Activated T-cell treated with anti-CD3 and anti-CD28 coated beads, Interleukin-2, amount 50 U/mL, for 24 hours (primary cell): ENCODE measurements at regions not wholly inside any gene's neighbourhood (a gene's known extent, or its start where the extent isn't known, plus 50 kb on each side); places are given as distances from the start of the nearest gene placed in this dataset.

Source experiments
- DNase-seq: peaks from one replicate; pipeline ENCODE4 v3.0.0-alpha.2; 2020
- H3K27ac Mint-ChIP-seq: 2 replicates; pipeline ENCODE4 v1.8.0; 2020; ENCODE audit warnings: mild to moderate bottlenecking, mixed read lengths
- H3K27me3 Mint-ChIP-seq: 2 replicates; pipeline ENCODE4 v1.8.0; 2020; ENCODE audit warnings: mixed read lengths
- H3K36me3 Mint-ChIP-seq: 2 replicates; pipeline ENCODE4 v1.8.0; 2020; ENCODE audit warnings: low read depth, mixed read lengths
- H3K4me1 Mint-ChIP-seq: 2 replicates; pipeline ENCODE4 v1.8.0; 2020; ENCODE audit warnings: low read depth, mixed read lengths
- H3K4me3 Mint-ChIP-seq: 2 replicates; pipeline ENCODE4 v1.8.0; 2020; ENCODE audit warnings: mild to moderate bottlenecking, moderate library complexity, mixed read lengths
- H3K9me3 Mint-ChIP-seq: 2 replicates; pipeline ENCODE4 v1.8.0; 2020; ENCODE audit warnings: mixed read lengths

DNA sequence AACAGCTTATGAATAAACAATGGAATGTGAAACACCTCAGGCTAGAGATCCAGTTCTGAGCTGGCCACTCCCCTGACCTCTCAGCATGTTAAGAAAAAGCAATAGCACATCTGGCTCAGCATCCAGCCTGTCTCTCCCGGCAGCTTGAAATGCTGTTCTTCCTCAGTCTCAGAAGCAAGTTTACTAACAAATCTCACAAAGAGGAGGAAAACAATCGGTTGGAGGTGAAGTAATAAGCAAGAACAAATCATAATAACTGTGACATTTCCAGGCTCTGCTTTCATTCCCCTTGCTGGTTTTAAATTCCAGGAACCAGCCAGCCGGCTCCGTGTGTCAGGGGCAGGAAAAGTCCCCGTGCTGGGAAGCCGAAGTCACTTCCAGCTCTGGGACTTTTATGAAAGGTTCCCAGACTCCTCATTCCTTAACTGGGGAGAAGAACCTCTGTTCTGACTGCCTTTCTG is 133.9 kb upstream of the ARL4C start:
- H3K27ac Mint-ChIP-seq = no peak overlapping the region
- DNase-seq = no peak
- H3K27me3 Mint-ChIP-seq = peaks cover 12% of the 10 kb centered on the region

DNA sequence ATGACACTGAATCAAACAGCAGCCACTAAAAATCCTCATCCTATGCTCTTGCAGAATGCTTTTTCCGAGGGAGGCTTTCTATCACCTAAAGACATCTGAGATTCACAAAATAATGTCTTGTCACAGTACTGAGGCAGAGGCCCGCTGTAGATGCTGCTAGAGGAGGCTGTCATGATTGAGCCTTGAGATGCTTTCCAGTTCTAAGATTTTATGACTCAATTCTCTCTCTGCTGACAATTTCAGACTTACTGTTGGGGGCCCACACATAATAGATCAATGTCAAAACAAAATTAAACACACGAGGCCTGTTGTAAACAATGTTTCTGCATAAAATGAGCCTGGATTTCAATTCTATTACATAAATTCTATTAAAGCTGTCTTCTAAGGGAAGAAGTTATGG is 132.7 kb upstream of the ARL4C start:
- Mint-ChIP-seq H3K27me3 (peaks cover 12% of the 10 kb centered on the region), H3K4me1 (no peaks in the 10 kb centered on the region), H3K9me3 (no peaks in the 10 kb centered on the region), H3K27ac (no peak overlapping the region), H3K4me3 (no peak overlapping the region), H3K36me3 (no peaks in the 10 kb centered on the region)
- DNase-seq = no peak

More for the DNA sequence above, 133.9 kb upstream of the ARL4C start:
- Mint-ChIP-seq H3K4me3 (no peak overlapping the region), H3K9me3 (no peaks in the 10 kb centered on the region), H3K36me3 (no peaks in the 10 kb centered on the region), H3K4me1 (no peaks in the 10 kb centered on the region)

DNA sequence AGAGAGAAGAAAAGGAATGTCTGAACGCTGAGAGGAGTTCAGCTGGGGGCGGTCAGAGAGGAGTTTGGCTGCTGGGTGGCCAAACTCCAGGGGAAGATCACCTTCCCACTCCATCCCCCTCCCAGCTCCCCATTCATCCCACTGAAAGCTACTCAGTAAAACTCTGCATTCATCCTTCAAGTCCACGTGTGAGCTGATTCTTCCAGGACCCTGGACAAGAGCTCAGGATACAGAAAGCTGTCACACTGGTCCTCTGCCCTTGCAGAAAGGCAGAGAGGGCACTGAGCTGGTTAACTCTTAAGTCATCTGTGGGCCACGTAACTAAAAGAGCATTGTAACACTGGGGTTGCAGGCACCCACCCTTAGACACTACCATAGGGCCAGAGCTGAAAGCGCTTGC is 132.1 kb upstream of the ARL4C start:
- Mint-ChIP-seq H3K4me1 (no peaks in the 10 kb centered on the region), H3K36me3 (no peaks in the 10 kb centered on the region), H3K27me3 (peaks cover 12% of the 10 kb centered on the region), H3K27ac (no peak overlapping the region), H3K4me3 (no peak overlapping the region), H3K9me3 (no peaks in the 10 kb centered on the region)
- no peak for DNase-seq

DNA sequence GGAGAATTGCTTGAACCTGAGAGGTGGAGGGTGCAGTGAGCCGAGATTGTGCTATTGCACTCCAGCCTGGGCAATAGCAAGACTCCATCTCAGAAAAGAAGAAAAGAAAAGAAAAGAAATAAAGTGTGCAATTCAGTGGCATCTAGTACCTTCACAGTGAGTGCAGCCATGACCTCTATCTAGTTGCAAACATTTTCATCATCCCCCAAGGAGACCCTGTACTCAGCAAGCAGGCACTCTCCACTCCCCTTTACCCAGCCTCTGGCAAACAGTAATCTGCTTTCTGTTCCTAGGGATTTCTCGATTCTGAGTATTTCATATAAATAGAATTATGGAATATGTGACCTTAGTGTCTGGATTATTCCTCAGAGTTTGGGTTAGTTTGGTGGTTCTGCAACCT is 130.4 kb upstream of the ARL4C start:
- no peaks in the 10 kb centered on the region for H3K36me3 Mint-ChIP-seq
- no peak for DNase-seq
- peaks cover 9% of the 10 kb centered on the region for H3K27me3 Mint-ChIP-seq
- no peaks in the 10 kb centered on the region for H3K4me1 Mint-ChIP-seq
- H3K9me3 Mint-ChIP-seq = no peaks in the 10 kb centered on the region
- no peak overlapping the region for H3K27ac Mint-ChIP-seq
- no peak overlapping the region for H3K4me3 Mint-ChIP-seq

DNA sequence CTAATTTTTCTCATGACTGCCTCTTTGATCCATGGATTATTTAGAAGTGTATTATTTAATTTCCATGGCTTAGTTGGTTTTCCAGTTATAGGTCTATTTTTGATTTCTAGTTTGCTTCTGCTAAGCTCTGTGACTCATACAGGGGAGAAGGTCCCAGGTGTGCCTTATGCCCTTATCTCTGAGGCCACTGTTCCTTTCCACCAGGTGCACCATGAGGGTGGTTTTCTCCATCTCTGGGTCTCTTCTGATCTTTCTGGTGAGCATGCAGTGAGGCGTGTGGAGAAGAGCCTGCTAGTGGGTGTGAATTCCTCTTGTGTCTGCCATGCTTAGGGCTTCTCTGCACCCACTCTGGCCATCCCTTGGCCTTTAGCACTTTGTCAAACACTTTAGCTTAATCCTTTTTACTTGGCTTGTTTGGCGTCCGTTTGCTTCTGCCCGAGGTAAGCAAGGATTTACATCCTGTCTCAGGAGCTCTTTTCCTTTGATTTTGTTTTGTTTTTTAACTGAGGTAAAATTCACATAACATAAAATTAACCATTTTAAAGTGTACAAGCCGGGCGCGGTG is 129.8 kb upstream of the ARL4C start:
- Mint-ChIP-seq H3K36me3 (no peaks in the 10 kb centered on the region), H3K27me3 (peaks cover 9% of the 10 kb centered on the region), H3K4me1 (no peaks in the 10 kb centered on the region), H3K9me3 (no peaks in the 10 kb centered on the region), H3K27ac (no peak overlapping the region), H3K4me3 (no peak overlapping the region)
- DNase-seq = no peak

DNA sequence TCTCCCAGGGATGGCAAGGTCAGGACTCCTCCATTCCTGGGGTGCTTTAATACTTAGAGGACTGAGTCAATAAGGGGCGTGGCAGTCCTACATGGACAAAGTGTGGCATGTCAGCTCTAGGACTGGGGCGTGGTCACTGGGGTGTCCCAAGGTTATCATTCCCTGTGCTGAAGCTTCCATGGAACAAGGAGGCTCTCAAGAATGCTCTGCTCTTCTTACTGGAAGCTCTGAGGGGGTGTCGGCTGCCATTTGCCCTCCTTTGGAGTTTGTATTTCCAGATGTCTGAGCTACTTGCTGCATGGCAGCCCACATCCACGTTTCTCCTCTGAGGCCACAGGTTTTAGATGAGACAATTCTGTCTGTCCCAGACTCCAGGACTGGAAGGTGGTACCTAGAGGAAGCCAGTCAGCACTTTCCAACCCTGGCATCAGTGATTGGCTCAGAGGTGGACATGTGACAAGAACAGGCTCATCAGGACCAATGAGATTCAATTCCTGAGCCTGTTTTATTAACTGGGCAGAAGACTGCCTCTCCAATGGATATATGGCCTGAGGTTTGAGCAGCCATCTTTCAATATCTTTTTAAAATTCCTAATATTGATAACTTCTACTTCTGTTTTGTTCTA is 128.9 kb upstream of the ARL4C start:
- no peaks in the 10 kb centered on the region for H3K4me1 Mint-ChIP-seq
- no peaks in the 10 kb centered on the region for H3K9me3 Mint-ChIP-seq
- H3K27me3 Mint-ChIP-seq = peaks cover 9% of the 10 kb centered on the region
- H3K36me3 Mint-ChIP-seq = no peaks in the 10 kb centered on the region
- DNase-seq = no peak
- no peak overlapping the region for H3K27ac Mint-ChIP-seq
- H3K4me3 Mint-ChIP-seq = no peak overlapping the region

DNA sequence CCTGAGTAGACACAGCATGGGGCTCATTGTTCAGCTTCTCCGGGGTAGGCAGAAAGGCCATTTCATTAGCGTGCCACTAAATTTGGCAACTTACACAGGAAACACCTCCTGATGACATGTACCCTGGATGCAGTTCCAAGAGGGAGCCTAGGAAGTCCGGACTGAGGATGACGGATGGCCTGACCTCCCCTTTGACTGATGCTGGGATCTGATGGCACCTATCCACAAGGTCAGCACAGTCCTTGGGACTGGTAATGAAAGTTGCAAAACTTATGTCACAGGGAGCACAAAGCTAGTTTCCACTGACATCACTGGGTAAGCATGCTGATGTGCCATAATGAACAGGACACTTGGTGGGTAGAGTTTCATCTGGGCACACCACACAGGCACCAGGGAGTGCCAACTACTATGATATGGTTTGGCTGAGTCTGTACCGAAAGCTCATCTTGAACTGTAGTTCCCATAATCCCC is 126.7 kb upstream of the ARL4C start:
- H3K27ac Mint-ChIP-seq = no peak overlapping the region
- H3K36me3 Mint-ChIP-seq = no peaks in the 10 kb centered on the region
- H3K4me1 Mint-ChIP-seq = peaks cover 9% of the 10 kb centered on the region
- H3K9me3 Mint-ChIP-seq = no peaks in the 10 kb centered on the region
- H3K27me3 Mint-ChIP-seq = peaks cover under 1% of the 10 kb centered on the region
- no peak for DNase-seq
- H3K4me3 Mint-ChIP-seq = no peak overlapping the region

DNA sequence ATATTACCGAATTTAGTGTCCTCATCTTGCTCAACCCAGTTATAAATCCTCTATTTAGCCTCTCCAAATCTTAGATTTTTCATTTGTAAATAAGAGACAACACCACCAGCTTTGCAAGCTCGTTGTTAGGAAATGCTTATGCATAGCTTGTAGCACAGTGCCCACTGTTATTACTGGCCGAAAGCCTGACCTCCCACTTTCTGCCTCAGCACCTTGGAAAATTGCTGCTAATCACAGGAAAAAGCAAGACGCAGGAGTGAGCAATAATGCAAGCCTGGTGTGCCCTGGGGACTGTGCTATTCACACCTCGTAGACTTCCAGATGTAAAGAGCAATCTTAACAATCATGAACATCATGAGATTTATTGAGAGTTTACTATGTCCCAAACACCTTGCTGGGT is 124.2 kb upstream of the ARL4C start:
- no peak overlapping the region for H3K4me3 Mint-ChIP-seq
- peaks cover 9% of the 10 kb centered on the region for H3K4me1 Mint-ChIP-seq
- DNase-seq = no peak
- H3K27ac Mint-ChIP-seq = no peak overlapping the region
- H3K27me3 Mint-ChIP-seq = no peaks in the 10 kb centered on the region
- no peaks in the 10 kb centered on the region for H3K9me3 Mint-ChIP-seq
- no peaks in the 10 kb centered on the region for H3K36me3 Mint-ChIP-seq

DNA sequence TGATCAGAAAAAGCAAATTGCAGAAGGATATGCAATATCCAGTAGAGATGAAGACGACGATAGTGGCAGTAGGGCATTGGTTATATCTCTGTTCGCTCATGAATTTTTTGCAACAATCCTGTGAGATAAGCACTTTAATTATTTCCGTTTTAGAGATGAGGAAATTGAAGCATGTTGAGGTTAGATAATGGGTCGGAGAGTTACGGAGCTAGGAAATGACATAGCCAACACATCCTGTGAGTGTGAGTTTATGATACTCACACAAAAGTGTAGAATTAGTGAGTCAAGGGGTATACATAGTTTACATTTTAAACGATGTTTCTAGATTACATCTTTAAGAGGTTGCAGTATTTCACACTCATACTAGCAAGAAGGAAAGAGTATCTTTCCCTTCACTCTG is 123.1 kb upstream of the ARL4C start:
- Mint-ChIP-seq H3K27me3 (no peaks in the 10 kb centered on the region), H3K27ac (no peak overlapping the region), H3K36me3 (no peaks in the 10 kb centered on the region), H3K4me1 (peaks cover 9% of the 10 kb centered on the region), H3K9me3 (no peaks in the 10 kb centered on the region), H3K4me3 (no peak overlapping the region)
- DNase-seq = no peak

DNA sequence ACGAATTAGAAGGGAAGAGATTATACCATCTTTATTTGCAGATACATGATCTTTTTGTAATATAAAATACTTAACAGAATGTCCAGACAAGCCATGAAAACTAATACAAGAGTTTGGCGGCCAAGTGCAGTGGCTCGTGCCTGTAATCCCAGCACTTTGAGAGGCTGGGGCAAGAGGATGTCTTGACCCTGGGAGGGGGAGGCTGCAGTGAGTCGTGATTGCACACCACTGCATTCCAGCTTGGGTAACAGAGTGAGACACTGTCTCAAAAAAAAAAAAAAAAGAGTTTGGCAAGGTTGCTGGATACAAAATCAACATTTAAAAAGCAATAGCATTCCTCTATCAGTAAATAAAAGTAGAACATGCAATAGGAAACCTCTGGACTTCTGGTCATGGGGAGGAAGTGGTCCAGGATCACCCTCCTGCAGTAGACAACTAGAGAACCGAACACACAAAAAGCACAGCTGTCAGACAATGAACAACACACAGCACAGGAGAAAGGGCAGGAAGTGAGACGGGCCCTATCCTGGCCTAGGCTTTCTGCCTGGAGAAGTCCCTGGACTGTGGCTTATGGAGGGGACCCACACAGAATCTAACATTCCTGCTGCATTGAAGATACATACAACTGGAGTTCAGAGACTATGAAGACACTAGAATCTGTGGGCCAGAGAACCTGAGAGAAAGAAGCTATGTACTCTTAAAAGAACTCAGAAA is 118.9 kb upstream of the ARL4C start:
- Mint-ChIP-seq H3K4me1 (peaks cover 9% of the 10 kb centered on the region), H3K9me3 (peaks cover 5% of the 10 kb centered on the region), H3K27ac (no peak overlapping the region), H3K4me3 (no peak overlapping the region), H3K36me3 (no peaks in the 10 kb centered on the region), H3K27me3 (peaks cover 7% of the 10 kb centered on the region)
- DNase-seq = no peak

DNA sequence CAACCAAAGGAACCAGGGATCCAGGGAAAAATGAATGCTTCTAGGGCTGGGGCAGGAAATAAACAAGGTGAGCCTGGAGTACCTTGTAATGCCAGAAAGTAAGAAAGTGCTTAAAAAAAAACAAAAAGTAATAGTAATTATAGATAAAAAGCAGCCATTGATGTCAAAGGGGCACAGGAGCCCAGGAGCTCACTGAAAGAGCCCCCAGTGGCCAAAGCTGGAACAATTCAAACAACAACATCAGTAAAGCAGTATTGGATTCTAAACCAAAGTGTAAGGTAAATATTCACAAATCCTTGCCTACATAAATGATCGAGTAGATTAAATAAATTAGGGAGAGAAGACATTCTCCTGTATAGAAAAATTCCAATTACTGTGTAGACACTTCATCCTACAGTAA is 114.3 kb upstream of the ARL4C start:
- Mint-ChIP-seq H3K36me3 (no peaks in the 10 kb centered on the region), H3K4me3 (no peak overlapping the region), H3K27ac (no peak overlapping the region), H3K27me3 (peaks cover 33% of the 10 kb centered on the region), H3K9me3 (peaks cover 5% of the 10 kb centered on the region), H3K4me1 (no peaks in the 10 kb centered on the region)
- no peak for DNase-seq

DNA sequence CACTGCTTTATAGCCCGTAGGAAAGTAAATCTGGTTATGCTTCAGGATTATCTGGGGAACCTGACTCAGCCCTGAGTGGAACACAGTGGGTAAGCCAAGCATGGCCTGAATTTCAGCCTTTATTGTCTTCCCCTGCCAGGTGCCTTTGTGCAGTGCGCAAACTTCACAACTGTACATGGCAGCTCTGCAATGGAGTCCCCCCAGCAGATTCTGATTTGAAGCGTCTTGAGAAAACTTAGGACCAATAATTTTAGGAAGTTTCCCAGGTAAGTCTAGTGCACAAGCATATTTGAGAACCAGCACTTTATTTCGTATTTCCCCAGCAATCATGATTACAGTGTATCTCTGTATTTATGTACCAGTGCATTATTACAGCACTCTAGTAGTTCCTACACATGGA is 112.1 kb upstream of the ARL4C start:
- Mint-ChIP-seq H3K4me1 (no peaks in the 10 kb centered on the region), H3K36me3 (no peaks in the 10 kb centered on the region), H3K27ac (no peak overlapping the region), H3K4me3 (no peak overlapping the region), H3K27me3 (peaks cover 45% of the 10 kb centered on the region), H3K9me3 (peaks cover 5% of the 10 kb centered on the region)
- no peak for DNase-seq

DNA sequence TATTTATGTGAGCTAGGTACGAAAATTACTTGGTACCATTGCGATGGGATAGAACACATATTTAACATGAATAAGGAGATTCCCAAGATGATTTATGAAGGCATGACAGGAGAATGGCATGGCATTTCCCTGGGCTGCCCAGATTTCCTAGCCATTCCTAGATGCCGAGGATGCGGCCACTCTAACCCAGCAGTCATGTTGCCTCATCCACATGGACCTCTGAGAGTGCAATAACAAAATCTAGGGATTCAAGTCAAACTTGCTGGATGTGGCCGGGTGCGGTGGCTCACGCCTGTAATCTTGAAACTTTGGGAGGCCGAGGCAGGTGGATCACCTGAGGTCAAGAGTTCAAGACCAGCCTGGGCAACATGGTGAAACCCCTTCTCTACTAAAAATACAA is 110.8 kb upstream of the ARL4C start:
- Mint-ChIP-seq H3K9me3 (peaks cover 5% of the 10 kb centered on the region), H3K27ac (no peak overlapping the region), H3K4me1 (no peaks in the 10 kb centered on the region), H3K27me3 (peaks cover 45% of the 10 kb centered on the region), H3K36me3 (no peaks in the 10 kb centered on the region), H3K4me3 (no peak overlapping the region)
- no peak for DNase-seq

DNA sequence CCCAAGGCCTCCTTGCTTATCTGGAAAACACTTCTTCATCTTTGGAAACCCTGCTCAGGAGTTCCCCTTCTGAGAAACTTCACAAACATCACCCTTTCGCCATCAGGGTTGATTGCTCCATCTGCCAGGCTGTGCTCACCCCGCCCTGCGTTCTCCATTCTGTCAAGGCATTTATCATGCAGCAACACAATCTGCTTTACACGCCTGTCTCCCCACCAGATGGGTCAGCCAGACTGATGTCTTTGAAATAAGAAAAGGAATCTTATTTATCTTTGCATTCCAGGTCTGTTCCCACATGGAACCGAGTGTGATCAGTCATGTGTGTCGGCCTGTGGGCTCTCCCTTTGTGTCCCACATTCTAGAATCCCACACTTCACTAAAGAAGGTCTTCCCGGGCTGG is 110.0 kb upstream of the ARL4C start:
- H3K4me1 Mint-ChIP-seq = no peaks in the 10 kb centered on the region
- H3K4me3 Mint-ChIP-seq = no peak overlapping the region
- H3K27ac Mint-ChIP-seq = no peak overlapping the region
- H3K27me3 Mint-ChIP-seq = peaks cover 40% of the 10 kb centered on the region
- no peaks in the 10 kb centered on the region for H3K36me3 Mint-ChIP-seq
- DNase-seq = no peak
- peaks cover under 1% of the 10 kb centered on the region for H3K9me3 Mint-ChIP-seq

DNA sequence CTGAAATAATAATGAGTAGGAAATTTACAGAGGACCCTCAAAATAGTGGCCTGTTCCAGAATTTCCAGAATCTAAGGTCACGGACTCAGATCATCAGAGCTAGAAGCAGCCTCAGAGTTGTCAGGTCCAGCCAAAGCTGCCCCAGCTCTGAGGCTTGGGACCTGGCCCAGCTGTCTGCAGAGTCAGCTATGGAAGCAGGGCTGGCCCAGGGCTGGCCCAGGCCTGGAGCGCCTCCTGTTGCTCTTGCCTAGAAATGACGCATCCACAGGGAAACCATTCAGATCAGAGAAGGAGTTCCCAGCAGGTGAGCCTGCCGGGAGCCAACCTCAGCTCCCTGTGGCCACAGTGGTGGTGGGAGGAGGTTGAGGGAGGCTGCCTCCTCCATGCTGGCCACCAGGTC is 106.7 kb upstream of the ARL4C start:
- Mint-ChIP-seq H3K36me3 (no peaks in the 10 kb centered on the region), H3K27ac (no peak overlapping the region), H3K27me3 (peaks cover 21% of the 10 kb centered on the region), H3K4me3 (no peak overlapping the region), H3K9me3 (no peaks in the 10 kb centered on the region), H3K4me1 (no peaks in the 10 kb centered on the region)
- DNase-seq = no peak
